ENCODE measurements at regions not wholly inside any gene's neighbourhood (a gene's known extent, or its start where the extent isn't known, plus 50 kb on each side); places are given as distances from the start of the nearest gene placed in this dataset.
"Not testable (repeated sequence)": the region's sequence is repeated elsewhere in the genome, so short reads cannot be mapped to it uniquely, and the experiment has no call there.

DNA sequence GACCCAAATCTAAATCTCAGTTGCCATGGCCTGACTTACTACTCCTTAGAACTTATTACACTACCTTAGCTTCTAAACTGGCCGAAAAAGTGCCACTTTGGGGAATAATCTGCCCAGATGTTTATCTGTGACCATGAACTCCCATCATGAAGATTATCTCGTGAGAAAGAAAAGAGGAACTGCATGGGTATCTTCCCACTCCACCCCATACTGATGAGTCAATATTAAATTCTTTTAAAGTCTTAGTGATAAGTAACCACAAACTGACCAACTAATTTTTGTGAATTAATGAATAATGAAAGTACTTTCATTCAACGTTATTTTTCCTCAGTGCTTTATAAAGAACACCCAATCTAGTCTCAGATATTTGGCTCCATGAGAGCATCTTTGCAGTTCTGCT lies 493.5 kb downstream of the EBF1 start:
- no peak for DNase-seq (ENCODE audit: low read depth in 2 of 2, low spot score in 1 of 2)

- no peak for DNase-seq (ENCODE audit: low read depth in 2 of 2, low spot score in 1 of 2)
These were observed 496.7 kb downstream of the EBF1 start for GRCh38 chr5:158602981-158603380.

GRCh38 chr5:158601118-158601517 lies 498.6 kb downstream of the EBF1 start:
- no peak for DNase-seq (ENCODE audit: low read depth in 2 of 2, low spot score in 1 of 2)

DNA sequence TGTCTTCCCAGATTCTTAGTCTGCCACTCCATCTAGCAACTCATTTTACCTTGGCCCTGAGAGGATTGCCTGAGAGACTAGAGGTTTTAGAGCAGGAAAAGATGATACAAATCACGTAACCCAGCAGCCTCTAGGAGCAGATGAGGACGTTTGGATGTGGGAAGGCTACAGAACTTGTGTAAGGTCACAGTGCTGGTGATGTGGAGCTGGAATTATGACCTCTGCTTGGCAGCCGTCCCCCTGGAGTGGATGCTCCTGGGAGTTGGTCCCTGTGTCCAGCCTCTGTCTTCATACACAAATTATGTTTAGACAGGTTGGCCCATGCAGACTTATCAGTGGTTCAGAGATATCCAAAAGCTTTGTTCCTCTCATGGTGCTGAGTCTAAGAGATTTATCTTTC lies 499.0 kb downstream of the EBF1 start:
- DNase-seq (ENCODE audit: low read depth in 2 of 2, low spot score in 1 of 2), result no peak

DNA sequence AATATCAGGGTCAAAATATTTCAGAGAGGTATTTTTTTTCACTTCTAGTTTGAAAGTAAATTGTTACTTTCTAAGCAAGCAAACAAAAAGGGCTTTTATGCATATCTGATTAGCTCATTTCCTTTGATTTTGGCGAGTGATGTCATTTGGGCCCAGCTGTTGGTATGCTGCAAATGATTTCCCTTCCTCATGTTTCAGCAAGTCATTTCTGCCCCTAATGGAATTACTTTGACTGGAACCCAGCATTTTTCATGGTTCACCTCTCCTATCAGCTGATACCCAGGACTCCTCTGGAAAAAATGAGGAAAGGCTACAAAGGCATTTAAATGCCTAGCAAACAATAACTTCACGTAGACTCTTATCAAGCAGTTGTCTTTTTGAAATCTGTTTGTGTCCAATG lies 500.6 kb downstream of the EBF1 start:
- no peak for DNase-seq (ENCODE audit: low read depth in 2 of 2, low spot score in 1 of 2)

DNA sequence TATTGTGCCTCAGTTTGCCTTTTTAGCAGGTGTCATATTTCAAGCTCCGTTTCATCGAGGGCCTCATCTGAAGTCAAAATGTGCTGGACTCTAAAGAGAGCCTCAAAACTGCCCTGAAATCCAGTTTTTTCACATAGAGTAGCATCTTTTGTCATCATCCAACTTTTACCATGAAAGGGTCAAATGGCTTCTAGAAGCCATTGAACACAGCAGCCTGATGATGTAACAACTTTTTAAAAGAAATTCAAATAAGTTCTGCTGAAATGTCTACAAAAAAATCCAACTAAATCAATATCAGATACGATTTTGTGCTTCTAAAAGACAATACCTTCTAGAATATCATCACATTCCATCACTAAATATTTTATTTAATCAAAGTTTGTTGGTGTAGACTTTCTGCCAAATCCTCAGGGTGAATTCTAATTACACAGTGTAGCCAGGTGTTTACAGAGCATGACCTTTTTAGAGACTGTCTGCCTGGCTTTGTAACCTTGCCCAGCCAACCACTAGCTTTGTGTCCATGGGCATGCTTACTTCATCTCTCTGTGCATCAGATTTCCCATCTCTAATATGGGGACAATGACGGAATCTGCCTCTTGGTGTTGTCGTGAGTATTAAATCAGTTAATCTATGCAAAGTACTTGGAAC lies 505.0 kb downstream of the EBF1 start:
- DNase-seq (ENCODE audit: low read depth in 2 of 2, low spot score in 1 of 2), result no peak

GRCh38 chr5:158593925-158594324 lies 505.8 kb downstream of the EBF1 start:
- no peak for DNase-seq (ENCODE audit: low read depth in 2 of 2, low spot score in 1 of 2)

GRCh38 chr5:158591301-158591863 lies 508.3 kb downstream of the EBF1 start:
- no peak for DNase-seq (ENCODE audit: low read depth in 2 of 2, low spot score in 1 of 2)

DNA sequence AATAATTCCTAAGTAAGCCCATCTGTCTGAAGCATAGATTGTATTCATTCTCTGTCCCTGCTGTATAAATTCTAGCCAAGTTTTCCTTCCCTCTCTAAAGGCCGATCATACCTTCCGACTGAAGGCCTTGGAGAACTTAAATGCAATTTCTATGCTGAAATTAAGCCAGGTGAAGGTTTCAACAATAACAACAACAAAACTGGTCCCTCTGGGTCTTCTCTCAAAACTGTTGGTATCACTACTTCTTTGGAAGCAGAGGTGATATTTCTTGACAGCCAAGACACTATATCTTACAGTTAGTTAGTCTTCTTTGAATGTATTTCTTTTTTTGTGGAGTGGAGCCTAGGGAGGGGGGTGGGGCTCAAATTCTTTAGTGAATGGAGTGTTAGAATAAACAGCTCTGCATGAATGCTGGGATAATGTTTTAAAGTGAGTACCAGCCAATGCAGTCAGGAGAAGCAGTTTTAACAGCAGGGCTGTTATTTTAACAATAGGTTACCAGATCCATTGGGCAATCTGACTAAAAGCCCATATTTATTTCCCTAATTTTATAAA lies 508.9 kb downstream of the EBF1 start:
- DNase-seq (ENCODE audit: low read depth in 2 of 2, low spot score in 1 of 2), result no peak

DNA sequence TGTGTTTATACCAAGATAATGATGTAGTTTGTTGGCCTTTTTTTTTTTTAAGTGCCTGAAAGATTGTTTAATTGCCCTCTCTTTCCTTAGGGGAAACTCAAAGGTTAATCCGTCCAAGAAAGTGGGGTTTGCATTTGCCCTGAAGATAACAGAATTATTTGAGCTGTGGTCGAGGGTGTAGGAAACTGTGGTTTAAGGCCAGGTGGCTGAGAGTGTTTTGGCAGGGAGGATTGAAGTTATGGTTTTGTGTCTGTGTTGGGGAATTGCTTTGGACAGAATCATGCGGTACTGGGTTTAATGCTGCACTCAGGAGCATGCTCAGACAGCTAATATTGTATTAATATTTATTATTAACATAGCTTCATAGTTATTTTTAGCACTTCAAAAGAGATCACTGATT lies 509.8 kb downstream of the EBF1 start:
- DNase-seq (ENCODE audit: low read depth in 2 of 2, low spot score in 1 of 2), result no peak

GRCh38 chr5:158588617-158589016 lies 511.1 kb downstream of the EBF1 start:
- DNase-seq (ENCODE audit: low read depth in 2 of 2, low spot score in 1 of 2), result no peak

DNA sequence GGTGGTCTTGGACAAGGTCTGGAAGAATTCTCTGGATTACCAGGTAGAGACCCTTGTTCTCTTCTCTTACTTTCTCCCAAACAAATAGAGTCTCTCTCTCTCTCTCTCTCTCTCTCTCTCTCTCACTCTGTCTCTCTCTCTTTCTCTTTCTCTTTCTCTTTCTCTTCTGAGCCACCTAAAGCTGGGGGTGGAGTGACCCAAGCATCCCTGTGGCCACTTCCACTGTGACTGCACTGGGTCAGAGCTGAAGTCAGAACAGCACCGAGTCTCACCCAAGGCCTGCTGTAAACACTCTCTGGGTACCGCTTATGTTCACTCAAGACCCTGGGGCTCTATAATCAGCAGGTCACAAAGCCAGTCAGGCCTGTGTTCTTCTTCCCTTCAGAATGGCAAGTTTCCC lies 513.7 kb downstream of the EBF1 start:
- no peak for DNase-seq (ENCODE audit: low read depth in 2 of 2, low spot score in 1 of 2)

GRCh38 chr5:158582669-158583068 lies 517.0 kb downstream of the EBF1 start:
- not testable (repeated sequence) for DNase-seq (ENCODE audit: low read depth in 2 of 2, low spot score in 1 of 2)

DNA sequence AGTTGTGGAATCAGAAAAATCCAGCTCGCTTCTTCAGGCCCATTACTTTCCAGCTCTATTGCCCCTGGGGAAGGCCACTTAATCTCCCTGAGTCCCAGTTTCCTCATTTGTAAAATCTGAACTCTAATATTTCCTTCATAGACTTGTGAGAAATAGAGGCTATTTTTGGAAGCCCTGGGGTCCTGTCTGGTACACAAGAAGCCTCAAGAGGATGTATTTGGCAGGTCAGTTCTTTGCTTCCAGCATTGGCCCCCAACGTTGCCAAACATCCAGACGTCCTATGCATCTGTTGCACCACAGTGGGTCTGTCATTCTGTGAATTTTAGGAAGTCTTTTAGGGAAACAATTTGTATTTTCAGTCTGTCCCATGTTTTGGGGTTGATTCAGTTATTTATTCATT lies 525.9 kb downstream of the EBF1 start:
- no peak for DNase-seq (ENCODE audit: low read depth in 2 of 2, low spot score in 1 of 2)

DNA sequence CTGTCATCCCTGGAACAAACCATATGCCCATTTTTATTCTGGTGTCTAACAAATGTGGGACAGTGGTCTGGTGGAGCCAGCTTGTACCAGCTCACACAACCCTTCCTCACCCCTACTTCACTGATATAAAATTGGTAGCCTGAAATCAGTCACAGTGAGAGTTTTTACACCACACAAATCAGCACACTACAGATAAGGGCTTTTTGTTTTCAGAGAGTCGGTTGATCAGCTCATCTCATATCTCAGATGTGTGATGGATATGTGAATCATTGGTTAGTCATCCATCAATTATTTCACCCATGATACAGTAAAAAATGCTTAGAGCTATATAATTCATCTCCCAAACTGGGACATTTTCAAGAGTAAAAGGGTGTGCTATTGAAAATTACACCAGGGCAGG lies 529.2 kb downstream of the EBF1 start:
- DNase-seq (ENCODE audit: low read depth in 2 of 2, low spot score in 1 of 2), result no peak

DNA sequence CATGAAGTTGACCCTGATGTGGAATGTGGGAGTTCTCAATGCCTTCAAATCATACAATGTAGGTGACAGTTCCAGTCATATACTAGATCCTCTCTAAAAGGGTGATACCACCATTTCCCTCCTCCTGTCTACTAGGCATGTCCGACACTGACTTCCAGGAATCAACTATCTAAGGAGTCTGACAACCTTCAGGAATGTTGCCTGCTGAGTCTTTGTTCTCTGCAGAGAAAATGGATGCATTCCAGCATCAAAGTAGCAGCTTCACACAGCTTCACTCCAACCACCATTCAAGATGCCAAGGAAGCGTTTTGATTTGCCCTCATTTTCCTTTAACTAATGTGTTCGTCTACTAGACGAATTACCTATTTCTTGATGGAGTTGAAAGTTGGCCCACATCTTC lies 530.2 kb downstream of the EBF1 start:
- no peak for DNase-seq (ENCODE audit: low read depth in 2 of 2, low spot score in 1 of 2)

DNA sequence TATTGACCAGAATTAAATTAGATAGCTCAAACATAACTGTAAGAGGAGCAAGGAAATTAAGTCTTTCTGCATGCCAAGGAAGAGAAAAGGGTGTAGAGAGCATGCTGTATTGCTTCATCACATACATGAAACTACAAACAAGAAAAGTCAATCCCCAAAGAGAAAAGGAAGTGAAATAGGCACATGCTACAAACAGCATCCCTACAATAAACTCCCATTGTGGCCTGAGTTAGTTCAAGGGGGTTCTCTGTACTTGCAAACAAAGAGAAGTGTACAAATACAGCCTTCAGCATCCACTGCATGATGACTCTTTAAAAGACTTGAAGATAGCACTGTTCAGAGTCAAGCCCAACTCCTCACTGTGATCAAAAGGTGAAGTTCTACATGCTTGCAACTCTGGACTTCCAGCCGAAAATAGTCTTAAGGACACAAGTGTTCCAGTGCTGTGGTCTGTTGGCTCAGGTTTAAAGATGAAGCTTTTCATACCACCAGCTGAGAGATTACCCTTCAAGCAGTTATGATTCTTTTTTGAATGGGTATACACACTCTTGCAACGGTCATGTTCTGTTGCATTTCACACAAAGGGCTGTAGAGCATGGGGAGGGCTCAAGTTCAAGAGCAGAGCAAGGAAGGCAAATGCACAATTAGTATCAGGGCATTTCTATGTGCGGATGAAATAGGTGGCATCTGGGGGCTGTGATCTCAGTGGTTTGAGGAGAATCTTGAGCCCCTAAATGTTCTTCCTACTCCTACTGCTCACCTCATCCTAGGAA lies 534.5 kb downstream of the EBF1 start:
- DNase-seq (ENCODE audit: low read depth in 2 of 2, low spot score in 1 of 2), result no peak

- DNase-seq (ENCODE audit: low read depth in 2 of 2, low spot score in 1 of 2), result no peak
These were observed 535.8 kb downstream of the EBF1 start for GRCh38 chr5:158563760-158564390.

GRCh38 chr5:158561562-158562190 lies 538.0 kb downstream of the EBF1 start:
- no peak for DNase-seq (ENCODE audit: low read depth in 2 of 2, low spot score in 1 of 2)

DNA sequence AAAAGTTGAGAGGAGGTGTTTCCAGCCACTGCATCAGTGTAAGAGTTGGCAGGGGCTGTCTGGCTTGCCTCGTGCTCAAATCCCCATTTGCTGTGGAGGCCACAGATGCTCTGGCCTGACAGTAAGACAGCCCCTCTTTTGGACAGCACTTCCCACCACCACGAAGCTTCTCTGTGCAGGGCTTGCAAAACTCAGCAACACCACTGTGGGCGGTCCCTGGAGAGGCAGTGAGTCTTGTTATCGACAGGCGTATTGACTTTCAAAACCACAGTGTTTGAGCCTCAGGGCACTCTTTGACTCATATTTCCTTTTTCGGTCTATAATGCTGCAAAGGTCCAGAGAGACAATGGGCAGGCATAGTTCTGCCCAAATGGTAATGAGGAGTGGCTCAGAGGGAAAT lies 539.5 kb downstream of the EBF1 start:
- DNase-seq (ENCODE audit: low read depth in 2 of 2, low spot score in 1 of 2), result no peak

DNA sequence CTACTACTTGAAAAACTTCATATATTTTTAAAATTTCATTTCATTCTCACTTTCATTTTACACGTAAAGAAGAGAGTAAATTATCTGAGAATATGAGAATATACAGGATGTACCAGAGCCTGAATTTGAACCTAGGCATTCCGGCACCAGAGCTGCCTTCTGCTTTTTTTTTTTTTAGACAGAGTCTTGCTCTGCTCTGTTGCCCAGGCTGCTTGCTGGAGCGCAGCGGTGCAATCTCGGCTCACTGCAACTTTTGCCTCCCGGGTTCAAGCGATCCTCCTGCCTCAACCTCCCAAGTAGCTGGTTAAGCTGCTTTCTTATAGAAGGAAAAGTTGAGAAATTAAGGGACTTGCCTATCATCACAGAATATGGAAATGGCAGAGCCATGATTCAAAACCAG lies 540.1 kb downstream of the EBF1 start:
- no peak for DNase-seq (ENCODE audit: low read depth in 2 of 2, low spot score in 1 of 2)
